ENCODE measurements at regions not wholly inside any gene's neighbourhood (a gene's known extent, or its start where the extent isn't known, plus 50 kb on each side); places are given as distances from the start of the nearest gene placed in this dataset.
"Not testable (repeated sequence)": the region's sequence is repeated elsewhere in the genome, so short reads cannot be mapped to it uniquely, and the experiment has no call there.

- no peaks in the 10 kb centered on the region for H3K4me1 Mint-ChIP-seq (ENCODE audit: low read depth)
- no peak for DNase-seq (ENCODE audit: low spot score)
- H3K27me3 Mint-ChIP-seq (ENCODE audit: low read depth), result peaks cover 44% of the 10 kb centered on the region
- H3K27ac Mint-ChIP-seq (ENCODE audit: unreplicated experiment), result no peak overlapping the region
- no peaks in the 10 kb centered on the region for H3K36me3 Mint-ChIP-seq (ENCODE audit: low read depth)
- no peak overlapping the region for H3K4me3 Mint-ChIP-seq (ENCODE audit: unreplicated experiment)
- H3K9me3 Mint-ChIP-seq (ENCODE audit: low read depth), result no peaks in the 10 kb centered on the region
- TF ChIP-seq CTCF (IDR thresholded peaks at IDR 0.05), result no peak
These were observed 235.1 kb downstream of the MEF2C start for GRCh38 chr5:88647901-88648300.

GRCh38 chr5:88646866-88647265 is 236.1 kb downstream of the MEF2C start:
- Mint-ChIP-seq H3K27me3 (ENCODE audit: low read depth) (peaks cover 44% of the 10 kb centered on the region), H3K4me3 (ENCODE audit: unreplicated experiment) (no peak overlapping the region), H3K4me1 (ENCODE audit: low read depth) (no peaks in the 10 kb centered on the region), H3K27ac (ENCODE audit: unreplicated experiment) (no peak overlapping the region), H3K9me3 (ENCODE audit: low read depth) (no peaks in the 10 kb centered on the region), H3K36me3 (ENCODE audit: low read depth) (no peaks in the 10 kb centered on the region)
- no peak for DNase-seq (ENCODE audit: low spot score)
- no peak for TF ChIP-seq CTCF (IDR thresholded peaks at IDR 0.05)

GRCh38 chr5:88644676-88645075 is 238.3 kb downstream of the MEF2C start:
- no peaks in the 10 kb centered on the region for H3K36me3 Mint-ChIP-seq (ENCODE audit: low read depth)
- H3K4me1 Mint-ChIP-seq (ENCODE audit: low read depth), result no peaks in the 10 kb centered on the region
- DNase-seq (ENCODE audit: low spot score), result no peak
- no peaks in the 10 kb centered on the region for H3K9me3 Mint-ChIP-seq (ENCODE audit: low read depth)
- no peak overlapping the region for H3K4me3 Mint-ChIP-seq (ENCODE audit: unreplicated experiment)
- H3K27me3 Mint-ChIP-seq (ENCODE audit: low read depth), result peaks cover 29% of the 10 kb centered on the region
- H3K27ac Mint-ChIP-seq (ENCODE audit: unreplicated experiment), result no peak overlapping the region
- no peak for TF ChIP-seq CTCF (IDR thresholded peaks at IDR 0.05)

- no peak overlapping the region for H3K4me3 Mint-ChIP-seq (ENCODE audit: unreplicated experiment)
- no peaks in the 10 kb centered on the region for H3K4me1 Mint-ChIP-seq (ENCODE audit: low read depth)
- DNase-seq (ENCODE audit: low spot score), result no peak
- no peak overlapping the region for H3K27ac Mint-ChIP-seq (ENCODE audit: unreplicated experiment)
- no peaks in the 10 kb centered on the region for H3K36me3 Mint-ChIP-seq (ENCODE audit: low read depth)
- no peak for TF ChIP-seq CTCF (IDR thresholded peaks at IDR 0.05)
- peaks cover 33% of the 10 kb centered on the region for H3K27me3 Mint-ChIP-seq (ENCODE audit: low read depth)
- no peaks in the 10 kb centered on the region for H3K9me3 Mint-ChIP-seq (ENCODE audit: low read depth)
These were observed 239.7 kb downstream of the MEF2C start for GRCh38 chr5:88643315-88643714.

GRCh38 chr5:88634014-88634413 is 249.0 kb downstream of the MEF2C start:
- DNase-seq (ENCODE audit: low spot score), result no peak
- H3K9me3 Mint-ChIP-seq (ENCODE audit: low read depth), result no peaks in the 10 kb centered on the region
- no peak overlapping the region for H3K27ac Mint-ChIP-seq (ENCODE audit: unreplicated experiment)
- H3K4me1 Mint-ChIP-seq (ENCODE audit: low read depth), result no peaks in the 10 kb centered on the region
- TF ChIP-seq CTCF (IDR thresholded peaks at IDR 0.05), result no peak
- no peak overlapping the region for H3K4me3 Mint-ChIP-seq (ENCODE audit: unreplicated experiment)
- no peaks in the 10 kb centered on the region for H3K36me3 Mint-ChIP-seq (ENCODE audit: low read depth)
- H3K27me3 Mint-ChIP-seq (ENCODE audit: low read depth), result peaks cover 21% of the 10 kb centered on the region

GRCh38 chr5:88622890-88623289 is 260.1 kb downstream of the MEF2C start:
- not testable (repeated sequence) for H3K27ac Mint-ChIP-seq (ENCODE audit: unreplicated experiment)
- peaks cover 22% of the 10 kb centered on the region for H3K9me3 Mint-ChIP-seq (ENCODE audit: low read depth)

GRCh38 chr5:88615767-88616166 is 267.2 kb downstream of the MEF2C start:
- not testable (repeated sequence) for H3K4me3 Mint-ChIP-seq (ENCODE audit: unreplicated experiment); H3K27ac Mint-ChIP-seq (ENCODE audit: unreplicated experiment); H3K27me3 Mint-ChIP-seq (ENCODE audit: low read depth); H3K4me1 Mint-ChIP-seq (ENCODE audit: low read depth); H3K36me3 Mint-ChIP-seq (ENCODE audit: low read depth)
- peak; percentile 72 for DNase-seq (ENCODE audit: low spot score)
- H3K9me3 Mint-ChIP-seq (ENCODE audit: low read depth), result peaks cover 19% of the 10 kb centered on the region

More at GRCh38 chr5:88622890-88623289, 260.1 kb downstream of the MEF2C start:
- peak; percentile 61 for DNase-seq (ENCODE audit: low spot score)
- not testable (repeated sequence) for H3K36me3 Mint-ChIP-seq (ENCODE audit: low read depth); H3K4me1 Mint-ChIP-seq (ENCODE audit: low read depth); H3K27me3 Mint-ChIP-seq (ENCODE audit: low read depth); H3K4me3 Mint-ChIP-seq (ENCODE audit: unreplicated experiment)
